ENCODE measurements at regions not wholly inside any gene's neighbourhood (a gene's known extent, or its start where the extent isn't known, plus 50 kb on each side); places are given as distances from the start of the nearest gene placed in this dataset.

- no peak for DNase-seq (ENCODE audit: low read depth)
These were observed 494.7 kb upstream of the FAM98A start for GRCh38 chr2:34093790-34094189.

- DNase-seq (ENCODE audit: low read depth): no peak
These were observed 471.1 kb upstream of the FAM98A start for GRCh38 chr2:34070196-34070595.

- DNase-seq (ENCODE audit: low read depth): no peak
These were observed 470.5 kb upstream of the FAM98A start for GRCh38 chr2:34069604-34070003.

- no peak for DNase-seq (ENCODE audit: low read depth)
These were observed 451.3 kb upstream of the FAM98A start for GRCh38 chr2:34050413-34050812.

- DNase-seq (ENCODE audit: low read depth): no peak
These were observed 446.1 kb upstream of the FAM98A start for GRCh38 chr2:34045101-34045655.

GRCh38 chr2:34037886-34038285, 438.8 kb upstream of the FAM98A start:
- DNase-seq (ENCODE audit: low read depth): no peak

GRCh38 chr2:34037157-34037556, 438.1 kb upstream of the FAM98A start:
- DNase-seq (ENCODE audit: low read depth): no peak

GRCh38 chr2:34031097-34031496, 432.0 kb upstream of the FAM98A start:
- no peak for DNase-seq (ENCODE audit: low read depth)

- no peak for DNase-seq (ENCODE audit: low read depth)
These were observed 431.2 kb upstream of the FAM98A start for GRCh38 chr2:34030273-34030672.

- no peak for DNase-seq (ENCODE audit: low read depth)
These were observed 430.0 kb upstream of the FAM98A start for GRCh38 chr2:34029073-34029472.

GRCh38 chr2:34025196-34025595, 426.1 kb upstream of the FAM98A start:
- DNase-seq (ENCODE audit: low read depth): no peak

GRCh38 chr2:34012715-34013302, 413.7 kb upstream of the FAM98A start:
- DNase-seq (ENCODE audit: low read depth): no peak

GRCh38 chr2:34011684-34012083, 412.6 kb upstream of the FAM98A start:
- DNase-seq (ENCODE audit: low read depth): no peak

- DNase-seq (ENCODE audit: low read depth): no peak
These were observed 406.8 kb upstream of the FAM98A start for GRCh38 chr2:34005901-34006300.

GRCh38 chr2:34004936-34005335, 405.8 kb upstream of the FAM98A start:
- no peak for DNase-seq (ENCODE audit: low read depth)

GRCh38 chr2:34003795-34004194, 404.7 kb upstream of the FAM98A start:
- DNase-seq (ENCODE audit: low read depth): no peak

- DNase-seq (ENCODE audit: low read depth): no peak
These were observed 402.5 kb upstream of the FAM98A start for GRCh38 chr2:34001557-34001956.

GRCh38 chr2:33984131-33984530, 385.0 kb upstream of the FAM98A start:
- DNase-seq (ENCODE audit: low read depth): no peak

- DNase-seq (ENCODE audit: low read depth): no peak
These were observed 379.4 kb upstream of the FAM98A start for GRCh38 chr2:33978471-33978870.

GRCh38 chr2:33975498-33975897, 376.4 kb upstream of the FAM98A start:
- no peak for DNase-seq (ENCODE audit: low read depth)

- no peak for DNase-seq (ENCODE audit: low read depth)
These were observed 368.0 kb upstream of the FAM98A start for GRCh38 chr2:33967103-33967502.

- DNase-seq (ENCODE audit: low read depth): no peak
These were observed 359.5 kb upstream of the FAM98A start for GRCh38 chr2:33958591-33958990.

GRCh38 chr2:33949371-33949770, 350.3 kb upstream of the FAM98A start:
- DNase-seq (ENCODE audit: low read depth): no peak

- no peak for DNase-seq (ENCODE audit: low read depth)
These were observed 347.1 kb upstream of the FAM98A start for GRCh38 chr2:33946193-33946592.
